Mesodermal cell (in vitro differentiated cells): ENCODE measurements at regions not wholly inside any gene's neighbourhood (a gene's known extent, or its start where the extent isn't known, plus 50 kb on each side); places are given as distances from the start of the nearest gene placed in this dataset.

Experiments used
- H3K27ac ChIP-seq: 2 replicates; pipeline ENCODE4 v1.7.0; 2013; ENCODE audit warnings: mild to moderate bottlenecking, low read depth, low read length, moderate library complexity; ENCODE audit not compliant: severe bottlenecking
- H3K36me3 ChIP-seq: 2 replicates; pipeline ENCODE4 v1.7.1; 2013; ENCODE audit warnings: mild to moderate bottlenecking, low read length, moderate library complexity; ENCODE audit not compliant: control insufficient read depth, insufficient read depth
- H3K4me1 ChIP-seq: one replicate; pipeline ENCODE4 v1.7.1; 2013; ENCODE audit warnings: mild to moderate bottlenecking, low read length; ENCODE audit not compliant: insufficient read depth, control insufficient read depth, poor library complexity, severe bottlenecking
- H3K4me3 ChIP-seq: 2 replicates; pipeline ENCODE4 v1.7.0; 2013; ENCODE audit warnings: low read length, control low read depth, mild to moderate bottlenecking; ENCODE audit not compliant: insufficient read depth, poor library complexity, severe bottlenecking; ENCODE audit errors: extremely low read depth
- H3K9me3 ChIP-seq: 2 replicates; pipeline ENCODE4 v1.7.1; 2013; ENCODE audit warnings: mild to moderate bottlenecking, low read length, moderate library complexity; ENCODE audit not compliant: control insufficient read depth
- whole genome bisulfite sequencing, 2 experiments: methylation state at CpG; one replicate each; pipeline ENCODE4 v1.1.5; 2013; ENCODE audit warnings: missing lambda C conversion rate in 2 of 2; ENCODE audit not compliant: insufficient coverage in 2 of 2; 5-methylcytosine and 5-hydroxymethylcytosine counted together

GRCh38 chr10:46220872-46221538 lies 65.8 kb upstream of the ANTXRL start:
- no peaks in the 10 kb centered on the region for H3K36me3 ChIP-seq
- WGBS, 2 experiments = 88 to 90% methylated on average over 8 of the region's 9 CpGs
- H3K9me3 ChIP-seq = no peaks in the 10 kb centered on the region
- H3K27ac ChIP-seq = no peak overlapping the region
- H3K4me1 ChIP-seq = peaks cover 9% of the 10 kb centered on the region
- H3K4me3 ChIP-seq = no peak overlapping the region

DNA sequence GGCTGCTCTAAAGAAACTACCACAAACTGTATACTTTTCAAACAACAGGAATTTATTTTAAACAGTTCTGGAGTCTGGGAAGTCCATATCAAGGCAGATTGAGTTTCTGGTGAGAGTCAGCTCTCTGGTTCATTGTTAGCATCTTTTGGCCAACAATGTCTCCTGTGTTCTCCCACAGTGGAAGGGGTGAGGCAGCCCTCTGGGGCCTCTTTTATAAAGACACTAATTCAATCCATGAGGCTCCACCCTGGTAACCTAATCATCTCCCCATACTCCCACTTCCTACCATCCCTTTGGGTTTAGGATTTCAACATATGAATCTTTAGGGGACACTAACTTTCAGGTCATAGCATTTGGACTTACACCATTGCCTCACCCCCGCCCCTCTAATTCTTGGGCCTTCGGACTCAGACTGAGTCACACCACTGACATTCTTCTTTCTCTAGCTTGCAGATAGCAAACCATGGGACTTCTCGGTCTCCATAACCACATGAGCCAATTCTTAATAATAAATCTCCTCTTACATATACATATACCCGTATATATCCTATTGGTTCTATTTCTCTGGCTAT lies 64.3 kb upstream of the ANTXRL start:
- Histone ChIP-seq H3K4me1 (peaks cover 9% of the 10 kb centered on the region), H3K36me3 (no peaks in the 10 kb centered on the region), H3K27ac (no peak overlapping the region), H3K4me3 (no peak overlapping the region), H3K9me3 (no peaks in the 10 kb centered on the region)
- 83% methylated on average over 4 of the region's 4 CpGs for WGBS, 2 experiments

DNA sequence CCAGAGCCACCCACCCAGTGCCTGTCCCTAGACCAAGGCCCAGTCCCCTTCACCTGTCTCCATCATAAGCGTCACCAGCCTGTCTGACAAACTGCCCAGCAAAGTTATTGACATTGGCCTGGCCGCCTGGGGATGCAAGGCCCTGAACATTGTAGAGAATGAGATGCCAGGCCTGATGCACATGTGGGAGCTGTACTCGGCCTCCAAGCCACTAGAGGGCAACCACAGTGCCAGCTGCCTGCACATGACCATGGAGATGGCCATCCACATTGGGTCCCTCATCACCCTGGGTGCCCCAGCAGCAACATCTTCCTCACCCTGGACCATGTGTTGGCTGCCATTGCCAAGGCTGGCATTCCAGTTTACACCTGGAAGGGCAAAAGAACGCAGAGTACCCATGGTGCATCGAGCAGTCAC lies 63.7 kb upstream of the ANTXRL start:
- Histone ChIP-seq H3K27ac (no peak overlapping the region), H3K4me1 (peaks cover 12% of the 10 kb centered on the region), H3K4me3 (no peak overlapping the region), H3K9me3 (no peaks in the 10 kb centered on the region), H3K36me3 (no peaks in the 10 kb centered on the region)
- WGBS, 2 experiments = 87 to 100% methylated on average over 3 to 4 of the region's 5 CpGs

DNA sequence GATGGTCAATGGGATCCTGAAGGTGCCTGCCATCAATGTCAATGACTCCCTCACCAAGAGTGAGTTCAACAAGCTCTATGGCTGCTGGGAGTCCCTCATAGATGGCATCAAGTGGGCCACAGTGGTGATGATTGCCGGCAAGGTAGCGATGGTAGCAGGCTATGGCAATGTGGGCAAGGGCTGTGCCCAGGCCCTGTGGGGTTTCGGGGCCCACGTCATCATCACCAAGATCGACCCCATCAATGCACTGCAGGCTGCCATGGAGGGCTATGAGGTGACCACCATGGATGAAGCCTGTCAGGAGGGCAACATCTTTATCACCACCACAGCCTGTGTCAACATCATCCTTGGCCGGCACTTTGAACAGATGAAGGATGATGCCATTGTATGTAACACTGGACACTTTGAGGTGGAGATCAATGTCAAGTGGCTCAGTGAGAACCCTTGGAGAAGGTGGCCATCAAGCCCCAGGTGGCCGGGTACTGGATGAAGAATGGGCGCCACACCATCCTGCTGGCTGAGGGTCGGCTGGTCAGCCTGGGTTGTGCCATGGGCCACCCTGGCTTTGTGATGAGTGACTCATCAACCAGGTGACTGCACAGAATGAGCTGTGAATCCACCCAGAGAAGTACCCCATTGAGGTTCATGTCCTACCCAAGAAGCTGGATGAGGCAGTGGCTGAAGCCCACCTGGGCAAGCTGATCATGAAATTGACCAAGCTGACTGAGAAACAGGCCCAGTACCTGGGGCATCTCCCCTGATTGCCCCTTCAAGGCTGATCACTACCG lies 63.0 kb upstream of the ANTXRL start:
- WGBS, 2 experiments = 94 to 100% methylated on average over 8 to 9 of the region's 10 CpGs
- Histone ChIP-seq H3K4me1 (peaks cover 12% of the 10 kb centered on the region), H3K36me3 (no peaks in the 10 kb centered on the region), H3K27ac (no peak overlapping the region), H3K4me3 (no peak overlapping the region), H3K9me3 (no peaks in the 10 kb centered on the region)

DNA sequence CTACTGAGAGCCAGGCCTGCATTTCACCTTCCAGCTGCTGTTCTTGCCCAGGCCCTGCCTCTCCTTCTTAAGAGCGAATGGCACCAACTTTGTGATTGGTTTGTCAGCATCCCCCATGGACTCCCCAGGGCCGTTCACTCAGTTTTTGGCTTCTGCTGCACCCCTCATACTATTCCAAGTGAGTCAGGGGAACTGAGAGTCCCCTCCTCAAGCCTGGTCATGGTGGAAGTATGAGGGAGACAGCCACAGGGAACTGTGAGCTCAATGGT lies 62.4 kb upstream of the ANTXRL start:
- Histone ChIP-seq H3K9me3 (no peaks in the 10 kb centered on the region), H3K36me3 (no peaks in the 10 kb centered on the region), H3K4me1 (peaks cover 10% of the 10 kb centered on the region), H3K4me3 (no peak overlapping the region), H3K27ac (no peak overlapping the region)
- 86 to 100% methylated on average over 2 of the region's 2 CpGs for WGBS, 2 experiments

DNA sequence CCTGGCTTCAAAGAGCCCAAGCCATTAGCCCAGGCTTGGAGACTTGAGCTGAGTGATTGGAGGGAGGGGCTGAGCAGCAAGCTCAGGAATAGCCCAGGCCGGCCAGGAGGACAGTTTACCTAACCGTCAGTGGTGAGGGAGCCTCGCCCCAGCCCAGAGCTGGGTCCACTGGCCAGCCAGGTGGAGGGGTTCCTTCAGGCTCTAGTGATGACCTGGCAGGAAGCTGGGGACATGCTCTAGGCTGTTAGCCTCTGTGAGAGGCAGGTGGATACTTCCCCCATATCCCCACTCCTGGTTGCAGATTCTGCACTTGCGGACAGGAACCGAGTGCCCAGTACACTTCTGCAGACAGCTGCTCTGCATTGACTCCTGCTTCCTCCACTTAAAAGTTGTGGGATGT lies 61.2 kb upstream of the ANTXRL start:
- peaks cover 3% of the 10 kb centered on the region for H3K4me1 ChIP-seq
- no peaks in the 10 kb centered on the region for H3K9me3 ChIP-seq
- H3K27ac ChIP-seq = no peak overlapping the region
- no peak overlapping the region for H3K4me3 ChIP-seq
- 84 to 92% methylated on average over 3 to 4 of the region's 5 CpGs for WGBS, 2 experiments
- H3K36me3 ChIP-seq = no peaks in the 10 kb centered on the region

GRCh38 chr10:46226232-46226631 lies 60.6 kb upstream of the ANTXRL start:
- Histone ChIP-seq H3K27ac (no peak overlapping the region), H3K4me1 (peaks cover 3% of the 10 kb centered on the region), H3K9me3 (no peaks in the 10 kb centered on the region), H3K36me3 (no peaks in the 10 kb centered on the region), H3K4me3 (no peak overlapping the region)
- WGBS, 2 experiments = 100% methylated on average over 1 of the region's 2 CpGs

- WGBS, 2 experiments = 88 to 97% methylated on average over 4 to 6 of the region's 7 CpGs
- no peak overlapping the region for H3K27ac ChIP-seq
- peaks cover 3% of the 10 kb centered on the region for H3K4me1 ChIP-seq
- H3K36me3 ChIP-seq = no peaks in the 10 kb centered on the region
- H3K4me3 ChIP-seq = no peak overlapping the region
- H3K9me3 ChIP-seq = no peaks in the 10 kb centered on the region
Observed at GRCh38 chr10:46226900-46227558, 59.8 kb upstream of the ANTXRL start.

GRCh38 chr10:46227571-46227935 lies 59.2 kb upstream of the ANTXRL start:
- 67 to 100% methylated on average over 1 of the region's 4 CpGs for WGBS, 2 experiments
- H3K9me3 ChIP-seq = no peaks in the 10 kb centered on the region
- H3K4me1 ChIP-seq = peaks cover 3% of the 10 kb centered on the region
- H3K27ac ChIP-seq = no peak overlapping the region
- no peak overlapping the region for H3K4me3 ChIP-seq
- no peaks in the 10 kb centered on the region for H3K36me3 ChIP-seq

DNA sequence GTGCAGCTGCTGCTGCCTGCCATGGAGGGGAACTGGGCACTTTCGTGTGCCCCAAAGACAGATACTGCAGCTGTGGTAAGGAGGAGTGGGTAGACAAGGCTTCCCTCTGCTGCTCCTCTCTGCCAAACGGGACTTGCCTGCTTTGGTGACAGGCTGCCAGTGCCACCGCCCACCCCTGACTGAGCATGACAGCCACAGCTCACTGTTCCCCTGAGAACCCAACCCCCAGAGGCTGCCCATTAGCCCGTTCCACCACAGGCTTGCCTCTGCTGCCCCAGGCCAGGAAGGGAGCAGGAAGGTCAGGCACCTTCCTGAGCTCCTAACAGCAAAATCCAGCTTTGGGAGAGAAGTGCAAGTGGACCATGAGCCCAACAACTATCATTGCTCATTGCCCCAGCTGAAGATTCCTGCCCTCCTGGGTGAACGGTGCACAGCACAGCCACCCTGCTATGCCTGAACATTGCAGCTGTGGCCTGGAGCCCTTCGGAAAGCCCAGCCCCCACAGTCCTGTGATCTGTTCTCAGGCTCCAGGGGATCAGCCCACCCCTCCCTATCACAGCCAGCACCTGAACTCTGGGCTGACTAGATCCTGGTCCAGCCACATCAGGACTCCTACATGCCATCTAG lies 58.7 kb upstream of the ANTXRL start:
- H3K9me3 ChIP-seq = no peaks in the 10 kb centered on the region
- H3K4me3 ChIP-seq = no peak overlapping the region
- H3K27ac ChIP-seq = no peak overlapping the region
- no peaks in the 10 kb centered on the region for H3K36me3 ChIP-seq
- H3K4me1 ChIP-seq = peaks cover 3% of the 10 kb centered on the region
- WGBS, 2 experiments = 32 to 74% methylated on average over 2 to 5 of the region's 6 CpGs
